Stimulated activated naive CD8-positive, alpha-beta T cell treated with anti-CD3 and anti-CD28 coated beads, Interleukin-15, amount 100 ng/mL, for 72 hours (primary cell): ENCODE measurements at regions not wholly inside any gene's neighbourhood (a gene's known extent, or its start where the extent isn't known, plus 50 kb on each side); places are given as distances from the start of the nearest gene placed in this dataset.
"Not testable (repeated sequence)": the region's sequence is repeated elsewhere in the genome, so short reads cannot be mapped to it uniquely, and the experiment has no call there.

Experiments
- ATAC-seq: fragments of 150-1000 bp; cut with Tn5 transposase; 2 replicates; pipeline ENCODE4 v1.10.0; 2021; ENCODE audit warnings: mild to moderate bottlenecking, moderate library complexity
- DNase-seq, 2 donors: peaks; one replicate each; pipeline ENCODE4 v3.0.0; 2021 to 2022
- H3K27ac Mint-ChIP-seq, 2 donors: one replicate each; pipeline ENCODE4 v1.8.0; 2022; ENCODE audit warnings: mild to moderate bottlenecking in 2 of 2, mixed read lengths in 2 of 2, moderate library complexity in 2 of 2
- H3K27me3 Mint-ChIP-seq: one replicate; pipeline ENCODE4 v1.8.0; 2022; ENCODE audit warnings: mixed read lengths
- H3K4me1 Mint-ChIP-seq: one replicate; pipeline ENCODE4 v1.8.0; 2022; ENCODE audit warnings: mild to moderate bottlenecking, mixed read lengths
- H3K4me3 Mint-ChIP-seq, 2 donors: one replicate each; pipeline ENCODE4 v1.8.0; 2022; ENCODE audit warnings: mild to moderate bottlenecking in 2 of 2, mixed read lengths in 2 of 2, moderate library complexity in 1 of 2
- H3K9me3 Mint-ChIP-seq, 2 donors: one replicate each; pipeline ENCODE4 v1.8.0; 2022; ENCODE audit warnings: mixed read lengths in 2 of 2

- H3K4me1 Mint-ChIP-seq, result no peaks in the 10 kb centered on the region
- H3K9me3 Mint-ChIP-seq, result peaks cover 34 to 43% of the 10 kb centered on the region in 2 donors
- no peak overlapping the region for H3K27ac Mint-ChIP-seq
- DNase-seq, result no peak
- H3K4me3 Mint-ChIP-seq, result no peak overlapping the region
- ATAC-seq, result no peak
- no peaks in the 10 kb centered on the region for H3K27me3 Mint-ChIP-seq
Observed at GRCh38 chr1:191438979-191439378, 719.3 kb upstream of the RGS18 start.

DNA sequence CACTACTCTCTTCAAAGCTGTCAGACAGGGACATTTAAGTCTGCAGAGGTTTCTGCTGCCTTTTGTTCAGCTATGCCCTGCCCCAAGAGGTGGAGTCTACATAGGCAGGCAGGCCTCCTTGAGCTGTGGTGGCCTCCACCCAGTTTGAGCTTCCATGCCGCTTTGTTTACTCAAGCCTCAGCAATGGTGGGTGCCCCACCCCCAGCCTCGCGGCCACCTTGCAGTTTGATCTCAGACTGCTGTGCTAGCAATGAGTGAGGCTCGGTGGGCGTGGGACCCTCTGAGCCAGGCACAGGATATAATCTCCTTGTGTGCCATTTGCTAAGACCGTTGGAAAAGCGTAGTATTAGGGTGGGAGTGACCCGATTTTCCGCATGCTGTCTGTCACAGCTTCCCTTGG lies 710.0 kb upstream of the RGS18 start:
- H3K4me3 Mint-ChIP-seq, DNase-seq, H3K4me1 Mint-ChIP-seq, H3K27me3 Mint-ChIP-seq, ATAC-seq: not testable (repeated sequence)
- H3K27ac Mint-ChIP-seq, result peak overlapping the region in 1 of 2 donors; percentile 19
- peaks cover 12 to 31% of the 10 kb centered on the region in 2 donors for H3K9me3 Mint-ChIP-seq

DNA sequence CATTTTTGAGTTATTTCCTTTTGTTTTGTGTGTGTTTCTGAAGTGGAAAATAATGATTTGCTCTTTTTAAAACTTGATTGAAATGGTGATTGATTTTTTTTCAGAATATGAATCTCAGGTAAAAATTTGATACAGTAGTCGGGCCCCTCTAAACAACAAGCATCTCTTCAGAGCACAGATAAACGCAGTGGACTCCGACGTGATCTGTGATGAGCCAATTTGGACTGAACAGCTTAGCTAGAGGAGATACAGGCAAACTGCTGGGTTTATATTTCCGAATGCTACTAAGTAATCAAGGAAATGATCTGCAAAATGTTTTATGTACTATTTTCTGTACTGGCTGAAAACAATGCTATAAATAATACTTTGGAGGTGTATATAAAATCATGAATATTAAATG lies 705.7 kb upstream of the RGS18 start:
- Mint-ChIP-seq H3K4me1 (no peaks in the 10 kb centered on the region), H3K4me3 (no peak overlapping the region), H3K27ac (no peak overlapping the region), H3K27me3 (no peaks in the 10 kb centered on the region), H3K9me3 (peaks cover 0 to 6% of the 10 kb centered on the region in 2 donors)
- ATAC-seq (no peak), DNase-seq (no peak)

- Mint-ChIP-seq H3K27me3 (no peaks in the 10 kb centered on the region), H3K9me3 (peaks cover 0 to 5% of the 10 kb centered on the region in 2 donors), H3K4me3 (no peak overlapping the region), H3K27ac (no peak overlapping the region), H3K4me1 (no peaks in the 10 kb centered on the region)
- DNase-seq (no peak), ATAC-seq (no peak)
Observed at GRCh38 chr1:191453487-191453886, 704.8 kb upstream of the RGS18 start.

DNA sequence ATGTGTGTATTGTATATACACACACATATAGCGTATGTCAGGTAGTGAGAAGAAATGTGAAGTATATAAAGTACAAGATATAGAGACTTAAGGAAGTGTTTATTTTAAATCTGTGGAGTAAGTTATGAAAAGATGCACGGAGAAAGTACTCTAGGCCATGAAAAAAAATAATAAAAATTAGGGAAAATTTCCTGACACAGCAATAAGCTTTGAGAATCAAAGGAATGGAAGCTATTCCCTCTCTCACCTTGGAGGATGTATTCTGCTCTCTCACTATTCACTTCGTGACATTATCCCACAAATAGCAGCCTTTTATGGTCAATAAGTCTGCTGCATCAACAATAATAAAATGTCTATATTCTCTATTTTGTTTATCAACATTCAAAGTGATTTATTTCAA lies 700.4 kb upstream of the RGS18 start:
- H3K4me1 Mint-ChIP-seq, result no peaks in the 10 kb centered on the region
- H3K4me3 Mint-ChIP-seq, result no peak overlapping the region
- no peaks in the 10 kb centered on the region for H3K27me3 Mint-ChIP-seq
- ATAC-seq (no peak), DNase-seq (no peak)
- peaks cover 2 to 9% of the 10 kb centered on the region in 2 donors for H3K9me3 Mint-ChIP-seq
- H3K27ac Mint-ChIP-seq, result no peak overlapping the region

DNA sequence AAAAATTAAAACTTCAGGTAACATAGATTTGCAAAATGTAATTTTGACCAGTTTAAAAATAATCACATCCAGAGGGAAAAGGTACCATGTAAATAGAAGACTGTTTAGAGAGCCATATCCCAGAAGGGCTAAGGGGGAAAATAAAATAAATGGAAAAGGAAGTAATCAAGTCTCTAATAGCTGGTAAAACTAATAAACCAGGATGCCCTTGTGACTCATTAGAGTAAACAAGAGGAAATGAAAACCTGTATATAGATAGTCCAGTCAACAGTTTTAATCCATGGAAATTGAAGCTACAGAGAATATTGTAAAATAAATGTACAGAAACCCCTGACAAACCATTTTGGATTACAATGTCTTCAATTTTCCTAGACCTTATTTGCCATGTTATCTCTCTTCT lies 698.0 kb upstream of the RGS18 start:
- Mint-ChIP-seq H3K4me1 (no peaks in the 10 kb centered on the region), H3K27ac (no peak overlapping the region), H3K4me3 (no peak overlapping the region), H3K9me3 (peaks cover 5 to 19% of the 10 kb centered on the region in 2 donors), H3K27me3 (no peaks in the 10 kb centered on the region)
- no peak for DNase-seq
- no peak for ATAC-seq

DNA sequence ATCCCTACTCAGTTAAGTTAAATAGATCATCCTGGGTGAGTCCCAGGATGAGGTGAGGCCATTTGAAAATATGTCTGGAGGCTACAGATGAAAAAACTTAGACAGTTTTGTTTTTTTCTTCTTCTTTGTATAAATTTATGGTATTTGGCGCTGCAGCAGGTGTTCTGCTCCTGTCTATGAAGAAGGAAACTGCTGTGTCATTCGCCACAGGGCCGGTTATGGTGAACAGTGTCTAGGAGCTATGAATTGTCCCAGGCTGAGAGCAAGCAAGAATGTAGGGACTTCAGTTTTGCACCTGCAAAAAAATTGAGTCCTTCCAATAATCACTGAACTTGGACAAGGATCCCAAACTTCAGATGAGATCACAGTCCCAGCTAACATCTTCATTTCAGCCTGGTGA lies 674.3 kb upstream of the RGS18 start:
- H3K27me3 Mint-ChIP-seq, result no peaks in the 10 kb centered on the region
- no peak overlapping the region for H3K4me3 Mint-ChIP-seq
- H3K9me3 Mint-ChIP-seq, result peaks cover 0 to 4% of the 10 kb centered on the region in 2 donors
- no peak overlapping the region for H3K27ac Mint-ChIP-seq
- no peak for DNase-seq
- no peaks in the 10 kb centered on the region for H3K4me1 Mint-ChIP-seq
- no peak for ATAC-seq

GRCh38 chr1:191490303-191490702 lies 668.0 kb upstream of the RGS18 start:
- peaks cover 14% of the 10 kb centered on the region in 2 donors for H3K9me3 Mint-ChIP-seq
- no peak overlapping the region for H3K27ac Mint-ChIP-seq
- no peak overlapping the region for H3K4me3 Mint-ChIP-seq
- no peaks in the 10 kb centered on the region for H3K27me3 Mint-ChIP-seq
- DNase-seq (no peak), ATAC-seq (no peak)
- H3K4me1 Mint-ChIP-seq, result no peaks in the 10 kb centered on the region

DNA sequence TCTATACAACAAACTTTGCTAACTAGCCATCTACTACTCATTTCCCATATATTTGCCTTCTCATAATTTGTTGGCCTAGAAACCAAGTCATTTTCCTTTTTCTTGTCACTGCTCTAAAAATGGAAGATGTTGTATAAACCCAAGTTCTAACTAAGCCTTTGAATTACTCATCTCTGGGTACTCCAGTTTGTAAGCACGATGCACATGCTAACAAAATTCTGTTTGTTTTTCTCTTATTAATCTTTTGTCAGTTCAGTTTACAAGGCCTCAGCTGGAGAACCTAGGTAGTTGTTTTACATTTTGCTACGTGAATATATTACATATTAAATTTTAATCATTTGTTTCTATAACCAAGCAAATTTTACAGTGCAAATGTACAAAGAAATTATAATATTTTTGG lies 663.2 kb upstream of the RGS18 start:
- no peak overlapping the region for H3K4me3 Mint-ChIP-seq
- H3K4me1 Mint-ChIP-seq, result no peaks in the 10 kb centered on the region
- H3K27ac Mint-ChIP-seq, result no peak overlapping the region
- H3K9me3 Mint-ChIP-seq, result peaks cover 8 to 15% of the 10 kb centered on the region in 2 donors
- H3K27me3 Mint-ChIP-seq, result no peaks in the 10 kb centered on the region
- ATAC-seq (no peak), DNase-seq (no peak)

GRCh38 chr1:191498318-191498717 lies 659.9 kb upstream of the RGS18 start:
- ATAC-seq (no peak), DNase-seq (no peak)
- Mint-ChIP-seq H3K27me3 (no peaks in the 10 kb centered on the region), H3K27ac (no peak overlapping the region), H3K4me1 (no peaks in the 10 kb centered on the region), H3K4me3 (no peak overlapping the region), H3K9me3 (peaks cover 0 to 10% of the 10 kb centered on the region in 2 donors)

- no peak overlapping the region for H3K4me3 Mint-ChIP-seq
Observed at GRCh38 chr1:191498825-191499224, 659.4 kb upstream of the RGS18 start.

DNA sequence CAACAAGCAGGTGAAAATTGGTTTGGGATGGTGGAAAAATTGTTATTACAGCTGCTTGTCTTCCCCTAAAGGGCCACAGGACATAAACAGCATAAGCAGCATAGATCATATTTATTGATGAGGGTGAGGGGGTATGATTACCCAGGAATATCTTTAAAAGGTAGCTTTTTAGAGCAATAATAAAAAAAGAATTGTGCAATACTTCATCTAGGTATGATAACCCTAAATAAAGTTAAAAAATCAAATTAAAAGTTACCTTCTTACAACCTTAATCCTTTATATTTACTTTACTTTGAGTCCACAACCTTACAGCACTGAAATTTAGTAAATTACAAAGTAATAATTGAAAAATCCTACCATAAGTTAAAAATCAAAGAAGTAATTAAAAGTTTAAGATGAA lies 653.3 kb upstream of the RGS18 start:
- no peak for DNase-seq
- peaks cover 0 to 5% of the 10 kb centered on the region in 2 donors for H3K9me3 Mint-ChIP-seq
- ATAC-seq, result no peak
- no peaks in the 10 kb centered on the region for H3K4me1 Mint-ChIP-seq
- H3K27me3 Mint-ChIP-seq, result no peaks in the 10 kb centered on the region
- no peak overlapping the region for H3K4me3 Mint-ChIP-seq
- no peak overlapping the region for H3K27ac Mint-ChIP-seq

More at GRCh38 chr1:191498825-191499224, 659.4 kb upstream of the RGS18 start:
- Mint-ChIP-seq H3K4me1 (no peaks in the 10 kb centered on the region), H3K27ac (no peak overlapping the region), H3K27me3 (no peaks in the 10 kb centered on the region), H3K9me3 (peaks cover 0 to 10% of the 10 kb centered on the region in 2 donors)
- no peak for DNase-seq
- no peak for ATAC-seq

DNA sequence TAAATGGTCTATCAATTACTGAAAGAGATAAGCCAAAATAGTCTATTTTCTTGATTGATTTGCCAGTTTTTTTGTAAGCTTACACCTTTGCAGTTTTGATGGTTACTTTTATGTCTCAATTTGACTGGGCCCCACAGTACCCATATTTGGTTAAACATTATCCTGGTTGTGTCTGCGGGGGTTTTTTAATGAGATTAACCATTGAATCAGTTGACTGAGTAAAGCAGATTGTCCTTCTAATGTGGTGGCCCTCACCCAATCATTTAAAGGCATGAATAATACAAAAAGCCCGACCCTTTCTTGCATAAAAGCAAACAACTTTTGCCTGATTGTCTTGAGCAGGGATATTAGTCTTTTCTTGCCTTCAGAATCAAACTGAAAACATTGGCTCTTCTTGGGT lies 650.0 kb upstream of the RGS18 start:
- H3K4me1 Mint-ChIP-seq, result no peaks in the 10 kb centered on the region
- DNase-seq, result no peak
- H3K9me3 Mint-ChIP-seq, result peaks cover 0 to 9% of the 10 kb centered on the region in 2 donors
- no peaks in the 10 kb centered on the region for H3K27me3 Mint-ChIP-seq
- H3K4me3 Mint-ChIP-seq, result no peak overlapping the region
- H3K27ac Mint-ChIP-seq, result no peak overlapping the region
- no peak for ATAC-seq

- ATAC-seq, H3K4me3 Mint-ChIP-seq, H3K4me1 Mint-ChIP-seq, H3K27me3 Mint-ChIP-seq, H3K27ac Mint-ChIP-seq, DNase-seq: not testable (repeated sequence)
- H3K9me3 Mint-ChIP-seq, result peaks cover 0 to 14% of the 10 kb centered on the region in 2 donors
Observed at GRCh38 chr1:191511480-191511879, 646.8 kb upstream of the RGS18 start.

DNA sequence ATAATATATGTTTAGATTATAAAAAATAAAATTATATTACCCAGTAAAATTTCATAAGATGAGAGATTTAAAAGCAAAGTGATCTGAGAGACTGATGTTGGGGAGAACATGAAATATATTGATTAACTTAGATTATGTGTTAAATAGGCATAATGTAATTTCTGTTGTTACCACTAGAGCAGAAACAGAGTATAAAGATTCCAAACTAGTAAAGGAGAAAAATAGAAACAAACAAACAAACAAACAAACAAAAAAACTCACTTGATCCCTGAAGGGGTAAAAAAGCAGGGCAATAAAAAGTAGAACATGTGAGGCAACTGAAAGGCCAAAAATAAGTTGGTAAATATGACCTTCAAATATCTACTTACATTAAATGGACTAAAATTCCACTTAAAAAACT lies 640.4 kb upstream of the RGS18 start:
- H3K27ac Mint-ChIP-seq, result no peak overlapping the region
- no peak overlapping the region for H3K4me3 Mint-ChIP-seq
- ATAC-seq, result no peak
- H3K9me3 Mint-ChIP-seq, result peaks cover 0 to 9% of the 10 kb centered on the region in 2 donors
- no peaks in the 10 kb centered on the region for H3K27me3 Mint-ChIP-seq
- no peaks in the 10 kb centered on the region for H3K4me1 Mint-ChIP-seq
- DNase-seq, result no peak

GRCh38 chr1:191519519-191519918 lies 638.7 kb upstream of the RGS18 start:
- Mint-ChIP-seq H3K4me3 (no peak overlapping the region), H3K9me3 (peaks cover 3 to 7% of the 10 kb centered on the region in 2 donors), H3K27ac (no peak overlapping the region), H3K27me3 (no peaks in the 10 kb centered on the region), H3K4me1 (no peaks in the 10 kb centered on the region)
- no peak for ATAC-seq
- DNase-seq, result no peak

DNA sequence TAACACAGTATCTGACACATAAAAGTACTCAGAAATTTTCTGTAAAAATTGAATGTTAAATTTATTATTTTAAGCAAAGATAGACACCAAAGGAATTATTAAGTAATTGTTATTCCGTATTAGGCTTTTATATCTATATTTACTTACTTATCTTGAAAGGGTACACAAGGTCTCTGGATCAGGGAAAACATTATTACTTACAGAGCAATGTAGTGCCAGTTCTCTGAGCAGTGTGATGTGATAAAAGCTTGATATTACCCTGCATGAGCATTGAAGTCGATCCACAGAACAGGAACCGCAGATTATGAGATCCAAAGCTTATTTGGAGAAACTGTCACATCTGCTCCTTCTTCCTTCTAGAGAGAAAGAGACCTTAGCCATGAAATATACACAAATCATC lies 637.9 kb upstream of the RGS18 start:
- Mint-ChIP-seq H3K27ac (no peak overlapping the region), H3K4me1 (no peaks in the 10 kb centered on the region), H3K27me3 (no peaks in the 10 kb centered on the region), H3K9me3 (peaks cover 3 to 7% of the 10 kb centered on the region in 2 donors), H3K4me3 (no peak overlapping the region)
- no peak for ATAC-seq
- no peak for DNase-seq
